ENCODE measurements at regions not wholly inside any gene's neighbourhood (a gene's known extent, or its start where the extent isn't known, plus 50 kb on each side); places are given as distances from the start of the nearest gene placed in this dataset.
"Not testable (repeated sequence)": the region's sequence is repeated elsewhere in the genome, so short reads cannot be mapped to it uniquely, and the experiment has no call there.

DNA sequence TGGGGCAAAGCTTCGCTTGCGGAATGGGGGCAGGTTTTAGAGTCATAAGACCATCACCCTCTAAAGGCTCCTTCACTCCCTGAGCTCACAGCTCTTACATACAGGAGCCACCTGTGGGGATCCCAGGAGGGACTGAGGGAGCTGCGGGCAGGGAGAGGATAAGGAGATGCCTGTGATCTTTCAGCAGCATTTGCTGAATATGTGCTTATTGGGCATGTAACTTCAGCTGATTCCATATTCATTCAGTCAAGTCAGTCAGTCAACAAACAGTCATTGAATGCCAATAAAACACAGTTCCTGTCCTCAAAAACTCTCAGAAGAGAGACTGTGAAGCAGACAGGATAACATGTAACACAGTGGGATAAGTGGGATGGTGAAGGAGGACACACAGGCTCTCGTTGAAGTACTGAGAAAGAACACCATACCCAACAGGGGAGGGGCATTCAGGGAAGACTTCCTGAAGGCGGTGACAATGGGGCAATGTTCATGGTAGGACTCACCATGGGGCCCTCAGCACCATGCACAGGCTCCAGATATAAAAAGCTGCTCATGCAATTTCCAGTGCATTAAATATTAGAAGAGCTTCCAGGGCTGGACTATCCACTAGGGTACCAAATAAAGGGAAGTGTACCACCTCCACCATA lies 240.9 kb downstream of the UACA start:
- DNase-seq = no peak

DNA sequence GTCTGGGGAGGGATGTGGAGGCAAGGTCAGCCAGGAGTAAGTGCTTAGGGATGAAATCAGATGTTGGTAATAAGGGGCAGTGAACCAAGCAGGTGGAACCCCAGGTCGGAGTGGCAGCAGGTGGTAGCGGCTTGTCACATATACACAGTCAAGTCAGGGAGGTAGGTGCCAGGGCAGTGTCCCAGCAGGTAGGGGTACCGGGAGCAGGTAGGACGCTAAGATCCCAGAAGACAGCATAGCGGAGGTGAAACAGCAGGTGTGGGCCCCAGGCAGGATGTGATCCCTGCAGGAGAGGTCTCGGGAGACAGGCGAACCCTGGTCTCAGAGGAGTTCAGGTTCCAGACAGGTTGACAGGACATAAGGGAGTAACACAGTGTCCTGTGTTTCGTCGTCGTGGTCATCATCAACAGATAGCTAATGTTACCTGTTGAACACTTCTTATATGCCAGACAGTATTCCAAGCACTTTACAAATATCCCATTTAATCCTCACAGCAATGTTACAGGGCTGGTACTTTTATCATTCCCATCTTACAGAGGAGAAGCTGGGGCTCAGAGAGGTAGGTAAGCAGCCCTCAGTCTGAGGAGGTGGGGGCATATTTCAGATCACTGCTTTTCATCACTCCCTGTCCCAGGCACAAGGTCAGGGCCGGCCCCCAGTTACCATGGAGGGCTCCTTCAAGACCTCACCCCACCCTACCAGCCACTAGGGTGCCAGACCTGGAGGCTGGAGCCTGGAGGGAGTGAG lies 241.6 kb downstream of the UACA start:
- no peak for DNase-seq

DNA sequence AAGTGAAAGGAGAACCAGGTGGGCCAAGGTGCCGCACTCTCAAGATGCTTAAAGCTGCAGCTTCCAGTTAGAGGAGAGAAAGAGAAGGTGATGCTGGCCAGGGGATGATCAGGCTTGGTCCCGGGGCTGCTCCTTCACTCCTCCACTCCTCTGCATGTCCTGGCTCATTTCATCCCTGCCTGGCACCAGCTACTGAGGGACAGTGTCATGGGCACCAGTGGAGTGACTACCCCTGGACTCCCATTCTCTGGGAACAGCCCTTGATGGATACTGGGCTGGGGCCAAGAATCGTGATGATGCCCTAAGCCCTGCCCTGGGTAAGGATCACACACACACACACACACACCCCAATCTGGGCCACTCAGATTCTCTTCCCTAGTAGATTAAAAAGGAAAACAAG lies 243.7 kb downstream of the UACA start:
- DNase-seq = no peak

DNA sequence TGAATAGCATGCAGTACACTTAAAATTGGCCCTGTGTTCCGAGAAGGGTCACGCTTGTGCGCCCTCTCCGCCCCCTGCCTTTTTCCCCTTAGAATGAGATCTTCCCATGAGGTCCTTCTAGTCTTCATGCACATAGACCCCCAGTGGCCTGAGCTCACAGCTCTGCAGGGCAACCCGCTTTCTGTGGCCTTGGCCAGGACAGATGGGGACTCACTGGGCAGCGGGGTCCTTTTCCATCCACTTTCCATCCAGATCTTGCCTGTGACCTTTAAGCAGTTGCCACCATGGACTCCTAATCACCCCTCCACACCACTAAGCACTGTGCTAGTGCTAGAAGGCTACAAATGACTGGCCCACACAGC lies 244.4 kb downstream of the UACA start:
- no peak for DNase-seq

DNA sequence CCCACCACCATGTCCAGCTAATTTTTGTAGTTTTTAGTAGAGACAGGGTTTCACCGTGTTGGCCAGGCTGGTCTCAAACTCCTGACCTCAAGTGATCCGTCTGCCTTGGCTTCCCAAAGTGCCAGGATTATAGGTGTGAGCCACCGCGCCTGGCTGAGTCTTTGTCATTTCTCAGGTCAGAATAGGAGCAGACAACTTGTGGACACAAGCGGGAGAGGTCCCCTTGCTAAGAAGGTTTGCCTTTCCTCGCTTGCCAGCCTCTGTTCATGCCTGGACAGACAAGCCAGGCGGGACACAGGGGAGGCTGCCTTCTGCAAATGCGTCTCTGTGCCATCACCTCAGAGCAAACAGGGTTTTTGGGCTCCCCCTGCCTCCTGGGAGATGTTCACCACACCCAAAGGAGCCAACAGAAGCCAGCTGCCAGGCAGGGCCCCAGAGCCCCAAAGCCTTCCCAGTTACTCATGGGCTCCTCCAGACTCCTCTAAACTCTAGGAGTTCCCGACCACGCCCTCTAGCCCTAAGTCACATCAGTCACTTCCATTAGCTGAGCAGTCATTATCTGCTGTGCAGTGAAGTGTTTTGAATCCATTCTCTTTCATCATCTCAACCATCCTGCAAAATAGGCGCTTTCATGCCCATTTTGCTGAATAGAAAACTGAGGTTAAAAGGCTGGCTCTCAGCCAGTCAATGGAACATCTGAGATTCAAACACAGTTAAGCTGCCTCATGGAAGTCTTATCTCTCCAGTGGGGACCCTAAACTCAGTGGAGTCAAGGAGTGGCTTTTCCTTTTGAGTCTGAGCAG lies 245.0 kb downstream of the UACA start:
- no peak for DNase-seq

DNA sequence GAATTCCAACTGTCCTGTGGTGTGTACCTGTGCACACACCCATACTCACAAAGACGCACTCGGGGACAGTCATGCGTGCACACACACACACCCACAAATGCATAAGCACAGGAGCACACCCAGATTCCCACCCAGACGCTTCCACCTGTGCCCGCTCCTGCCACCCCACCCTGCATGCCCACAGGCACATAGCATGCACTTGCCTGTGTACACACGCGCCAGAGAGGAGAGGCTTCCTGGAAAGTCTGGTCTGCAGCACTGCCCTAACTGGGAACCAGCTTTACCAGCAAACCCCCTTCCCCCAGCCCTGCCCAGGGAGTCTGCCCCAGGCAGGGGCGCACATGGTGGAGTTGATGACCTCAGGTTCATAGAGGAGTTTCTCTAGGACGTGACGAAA lies 246.2 kb downstream of the UACA start:
- no peak for DNase-seq

DNA sequence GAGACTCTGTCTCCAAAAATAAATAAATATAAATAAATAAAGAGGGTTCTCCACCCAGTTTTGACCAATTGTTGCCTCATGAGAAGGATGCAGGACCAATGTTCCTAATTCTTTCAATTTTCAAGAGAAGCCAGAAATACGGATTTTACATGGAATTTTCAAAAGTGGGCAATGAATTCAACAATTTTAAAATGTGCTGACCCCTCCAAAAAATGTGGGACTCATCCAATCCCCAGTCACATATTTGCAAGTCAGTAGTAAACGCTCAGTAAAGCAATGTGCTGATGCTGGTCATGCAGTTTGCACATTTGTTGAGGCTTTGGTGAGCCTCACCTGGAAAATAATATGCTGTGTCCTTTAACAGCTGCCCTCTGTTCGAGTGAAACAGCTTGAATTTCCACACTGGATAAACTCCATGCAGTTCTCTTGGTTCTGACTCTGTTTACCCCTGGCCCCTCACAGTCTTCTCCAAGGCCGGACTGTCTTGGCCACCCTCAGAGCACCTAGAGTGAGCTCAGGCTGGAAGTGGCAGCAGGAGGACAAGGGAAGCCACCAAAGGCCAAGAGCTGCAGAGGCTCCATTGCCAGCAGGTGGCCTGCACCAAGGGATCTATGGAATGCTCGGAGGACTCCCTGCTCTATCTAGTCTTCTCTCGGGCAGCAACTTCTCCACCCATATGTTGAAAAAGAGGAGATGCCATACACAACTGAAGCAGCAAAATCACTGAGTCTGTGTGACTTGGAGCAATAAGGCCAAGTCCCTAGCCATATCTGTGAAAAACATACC lies 246.8 kb downstream of the UACA start:
- no peak for DNase-seq

DNA sequence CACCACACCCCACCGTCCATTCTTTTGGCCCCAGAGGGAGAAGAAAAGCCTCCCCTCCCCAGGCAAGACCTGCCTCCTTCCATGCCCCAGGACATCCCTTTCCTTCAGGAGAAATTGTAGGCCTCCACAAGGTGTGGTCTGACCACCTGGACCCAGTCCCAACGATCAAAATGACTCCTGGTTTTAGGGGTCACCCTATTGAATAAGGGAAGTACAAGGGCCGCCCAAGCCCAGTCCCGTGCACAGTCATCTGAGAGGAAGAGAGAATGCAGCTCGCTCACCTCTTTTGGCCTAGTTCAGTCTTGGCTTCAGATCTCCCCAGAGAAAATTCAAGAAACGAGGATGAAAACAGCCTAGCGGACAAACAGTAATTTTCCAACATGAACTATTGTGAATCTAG lies 249.1 kb downstream of the UACA start:
- no peak for DNase-seq

DNA sequence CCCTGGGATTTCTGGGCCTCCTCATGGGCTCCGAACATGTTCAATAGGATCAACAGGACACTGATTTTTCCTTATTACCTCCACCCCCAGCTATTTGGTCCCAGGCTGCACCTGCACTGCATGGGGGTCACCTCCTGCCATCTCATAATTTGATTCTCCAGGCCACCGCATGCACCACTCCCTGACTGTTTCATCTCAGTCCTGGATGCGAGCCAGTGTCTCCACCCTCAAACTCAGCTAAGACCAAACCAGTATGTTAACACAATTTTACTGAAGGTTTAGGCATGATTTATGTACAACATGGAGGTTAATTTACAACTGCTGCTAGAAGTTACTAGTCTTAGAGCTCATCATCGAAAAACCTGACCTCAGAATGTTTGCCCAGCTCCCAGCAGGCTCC lies 249.5 kb downstream of the UACA start:
- no peak for DNase-seq

DNA sequence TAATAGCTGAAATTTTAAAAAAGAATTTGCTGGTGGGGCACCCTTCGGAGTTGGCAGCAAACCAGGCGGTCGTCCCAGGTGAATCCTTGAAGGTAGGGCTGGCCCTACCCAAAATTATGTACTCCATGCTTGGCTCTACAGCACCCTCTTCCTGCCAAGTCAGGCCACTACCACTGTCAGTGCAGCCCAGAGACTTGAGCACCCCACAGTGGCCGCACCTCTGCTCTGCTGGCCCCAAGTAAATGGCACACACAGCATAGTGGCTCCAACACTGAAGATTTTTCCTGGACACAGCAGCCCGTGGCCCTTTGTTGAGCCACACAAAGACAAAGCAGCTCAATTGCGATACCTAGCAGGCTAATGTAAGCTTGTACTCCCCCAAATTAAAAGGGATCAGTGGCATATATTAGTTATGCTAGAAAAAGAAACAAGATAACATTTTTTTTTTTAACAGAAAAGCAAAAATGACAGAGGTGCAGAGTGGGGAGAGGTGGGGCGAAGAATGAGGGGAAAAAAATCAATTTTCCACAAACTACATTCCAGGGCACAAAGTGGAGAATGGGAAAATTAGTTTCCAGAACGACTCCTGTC lies 250.5 kb downstream of the UACA start:
- DNase-seq = no peak

DNA sequence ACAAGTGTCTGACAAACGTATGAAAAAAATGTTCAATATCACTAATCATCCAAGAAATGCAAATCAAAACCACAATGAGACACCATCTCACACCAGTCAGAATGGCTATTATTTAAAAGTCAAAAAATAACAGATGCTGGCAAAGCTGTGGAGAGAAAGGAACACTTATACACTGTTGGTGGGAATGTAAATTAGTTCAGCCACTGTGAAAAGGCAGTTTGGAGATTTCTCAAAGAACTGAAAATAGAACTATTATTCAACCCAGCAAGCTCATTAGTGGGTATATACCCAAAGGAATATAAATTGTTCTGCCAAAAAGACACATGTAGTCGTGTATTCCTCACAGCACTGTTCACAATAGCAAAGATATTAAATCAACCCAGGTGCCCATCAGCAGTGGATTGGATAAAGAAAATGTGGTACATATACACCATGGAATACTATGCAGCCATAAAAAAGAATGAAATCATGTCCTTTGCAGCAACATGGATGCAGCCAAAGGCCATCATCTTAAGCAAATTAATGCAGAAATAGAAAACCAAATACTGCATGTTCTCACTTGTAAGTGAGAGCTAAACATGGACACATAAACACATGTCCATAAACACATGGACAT lies 251.3 kb downstream of the UACA start:
- DNase-seq = not testable (repeated sequence)

DNA sequence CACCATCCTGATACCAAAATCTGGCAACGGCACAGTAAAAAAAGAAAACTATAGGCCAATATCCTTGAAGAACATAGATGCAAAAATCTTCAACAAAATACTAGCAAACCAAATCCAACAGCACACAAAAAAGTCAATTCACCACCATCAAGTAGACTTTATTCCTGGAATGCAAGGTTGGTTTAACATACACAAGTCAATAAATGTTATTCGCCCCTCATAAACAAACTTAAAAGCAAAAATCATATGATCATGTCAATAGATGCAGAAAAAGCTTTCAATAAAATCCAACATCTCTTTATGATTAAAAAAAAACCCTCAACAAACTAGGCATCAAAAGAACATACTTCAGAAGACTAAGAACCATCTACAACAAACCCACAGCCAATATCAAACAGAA lies 252.9 kb downstream of the UACA start:
- DNase-seq = no peak

DNA sequence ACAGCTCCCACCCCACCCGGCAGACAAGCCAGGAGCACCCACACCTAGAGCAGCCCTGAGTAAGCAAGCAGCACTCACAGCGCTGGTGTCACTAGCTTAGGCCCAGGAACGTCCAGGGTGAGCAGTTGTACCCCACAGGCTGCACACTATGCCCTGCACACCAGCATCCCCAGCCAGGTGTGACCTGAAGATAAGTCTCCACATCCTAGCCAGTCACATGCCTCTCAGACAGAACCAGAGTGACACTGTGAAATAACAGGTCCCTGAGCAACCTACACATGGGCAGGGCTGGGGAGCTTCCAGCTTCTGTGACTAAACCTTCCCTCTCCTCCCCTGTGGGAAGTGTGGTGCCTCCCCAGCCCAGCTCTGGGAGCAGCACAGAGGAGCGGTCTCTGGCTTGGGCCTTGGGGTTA lies 253.6 kb downstream of the UACA start:
- DNase-seq = no peak

DNA sequence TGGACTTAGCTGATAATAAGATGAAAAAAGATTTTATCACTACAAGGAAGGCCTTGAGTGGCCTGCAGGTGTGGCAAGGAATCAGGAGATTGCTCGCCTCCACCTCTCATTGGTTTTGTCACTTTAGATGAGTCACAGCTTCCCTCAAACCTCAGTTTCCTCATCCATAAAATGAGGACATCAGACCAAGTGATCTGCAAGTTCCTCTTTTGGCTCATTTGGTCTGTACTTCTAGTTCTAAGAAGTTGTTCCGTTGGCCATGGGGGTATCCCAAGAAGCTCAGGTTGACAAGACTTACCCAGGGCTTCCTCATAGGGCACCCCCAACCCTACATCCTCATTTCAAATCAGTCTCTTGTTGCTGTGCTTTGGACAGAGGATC lies 254.1 kb downstream of the UACA start:
- no peak for DNase-seq

DNA sequence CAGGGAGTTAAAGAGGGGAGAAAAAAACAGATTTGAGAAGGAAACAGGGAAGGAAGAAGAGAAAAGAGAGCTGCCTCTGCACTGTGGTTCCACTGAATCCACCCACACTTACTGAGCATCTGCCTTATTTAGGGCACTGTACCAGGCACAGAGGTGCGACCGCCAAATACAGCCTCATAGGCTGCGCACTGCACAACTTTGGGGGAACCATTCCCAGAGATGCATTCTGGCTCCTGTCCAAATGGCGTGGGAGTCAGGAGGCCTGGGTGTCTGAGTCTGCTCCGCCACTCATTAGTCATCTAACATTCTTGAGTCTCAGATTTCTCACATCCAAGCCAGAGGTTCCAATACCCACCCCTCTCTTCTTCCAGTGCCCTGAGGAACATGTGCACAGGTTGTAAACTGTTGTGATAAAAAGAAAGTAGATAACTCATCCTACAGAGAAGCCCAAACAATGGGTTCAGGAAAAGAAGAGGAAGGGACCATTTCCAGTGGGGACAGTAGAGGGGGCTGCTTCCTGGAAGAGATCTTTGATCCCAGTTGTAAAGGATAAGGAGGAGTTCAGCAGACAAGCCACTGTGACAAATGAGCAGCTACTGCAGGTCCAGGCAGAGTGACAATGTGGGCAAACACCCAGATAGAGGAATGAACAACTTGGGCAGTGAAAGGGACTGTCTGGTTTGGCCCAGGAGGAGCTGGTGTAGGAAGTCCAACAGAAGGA lies 254.6 kb downstream of the UACA start:
- no peak for DNase-seq

DNA sequence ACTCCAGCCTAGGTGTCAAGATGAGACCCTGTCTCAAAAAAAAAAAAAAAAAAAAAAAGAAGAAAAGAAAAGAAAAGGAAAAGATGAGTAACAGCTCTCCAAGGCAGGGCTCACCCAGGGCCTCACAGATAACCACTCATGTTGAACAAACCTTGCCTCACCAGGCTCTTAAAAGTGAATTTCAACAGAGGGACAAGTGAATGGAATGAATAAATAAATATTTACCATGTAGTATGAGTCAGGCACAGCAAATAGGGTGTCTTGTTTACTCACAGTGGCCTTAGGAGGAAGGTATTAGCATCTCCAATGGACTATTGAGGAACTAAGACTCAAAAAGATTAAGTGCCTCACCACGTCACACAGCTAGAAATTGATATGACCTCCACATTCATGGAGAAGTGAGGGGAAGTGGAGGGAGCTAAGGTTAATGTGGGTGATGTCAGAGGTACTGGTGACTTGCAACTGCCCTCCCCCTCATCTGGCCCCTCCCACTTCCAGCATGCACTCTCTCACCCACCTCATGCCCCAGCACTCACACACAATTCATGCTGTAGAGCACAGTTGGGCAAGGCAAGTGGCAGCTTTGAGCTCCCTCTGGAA lies 255.5 kb downstream of the UACA start:
- DNase-seq = peak; percentile 90

DNA sequence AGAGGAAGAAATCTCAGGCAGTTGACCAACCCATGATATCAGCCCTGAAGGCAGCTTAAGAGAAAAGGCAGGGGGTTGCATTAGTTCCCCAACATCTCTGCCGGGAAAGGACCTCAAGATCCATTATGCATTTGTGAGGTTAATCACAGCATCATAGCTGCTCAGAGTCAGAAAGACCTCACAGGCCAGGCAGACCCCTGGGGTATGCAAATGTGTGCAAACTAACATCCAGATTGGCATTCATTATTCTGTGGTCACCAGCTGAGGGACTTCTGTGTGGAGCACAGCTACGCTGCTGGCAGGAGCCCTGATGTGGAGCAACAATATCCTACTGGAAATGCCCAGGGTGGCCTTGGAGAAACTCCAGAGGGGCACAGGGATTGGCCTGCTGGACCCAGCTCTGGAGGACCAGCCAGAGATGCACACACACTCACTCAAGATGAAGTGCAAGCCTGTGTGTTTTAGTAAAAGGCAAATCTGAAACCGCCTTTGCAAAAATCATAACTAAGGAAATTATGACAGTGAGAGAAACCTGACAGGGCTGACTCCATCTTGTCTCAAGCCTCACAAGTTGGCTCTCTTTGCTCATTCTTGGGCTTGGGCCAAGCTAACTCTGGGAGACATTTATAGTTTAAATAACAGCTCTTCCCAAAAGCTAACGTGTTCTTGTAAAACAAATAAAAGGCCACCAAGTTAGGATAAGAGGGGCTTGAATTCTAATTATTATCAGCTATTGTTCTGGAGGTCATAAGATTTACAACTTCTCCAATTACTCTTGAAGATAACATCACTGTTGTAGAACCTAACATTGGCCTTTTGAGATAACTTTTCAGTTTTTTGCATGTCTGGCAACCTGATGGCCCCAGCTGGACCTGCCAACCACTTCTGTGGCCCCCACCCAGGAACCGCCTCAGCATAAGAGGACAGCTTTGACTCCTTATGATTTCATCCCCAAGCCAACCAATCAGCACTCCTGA lies 257.1 kb downstream of the UACA start:
- no peak for DNase-seq

DNA sequence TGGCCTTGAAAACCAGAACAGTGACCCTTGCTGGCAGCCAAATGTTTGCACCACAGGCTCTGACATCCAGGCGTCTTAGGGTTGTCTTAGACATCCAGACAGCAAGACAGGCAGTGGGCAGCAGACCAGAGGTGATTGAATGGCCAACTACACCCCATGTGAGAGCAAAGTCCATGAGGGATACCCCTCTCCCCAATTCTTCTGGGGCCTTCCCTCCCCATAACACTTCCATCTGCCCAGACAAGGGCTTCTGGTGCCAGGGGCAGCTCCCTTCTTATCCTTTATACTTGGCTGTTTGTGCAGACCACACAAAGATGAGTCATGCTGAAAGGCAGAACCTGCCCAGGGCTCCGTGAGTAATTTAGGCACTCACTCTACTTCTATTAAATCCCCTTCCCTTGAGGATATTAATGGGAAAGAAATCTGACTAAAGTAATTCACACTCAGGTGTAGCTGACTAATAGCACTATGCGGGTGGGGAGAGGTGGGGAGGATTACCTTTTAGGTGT lies 257.9 kb downstream of the UACA start:
- peak; percentile 13 for DNase-seq

DNA sequence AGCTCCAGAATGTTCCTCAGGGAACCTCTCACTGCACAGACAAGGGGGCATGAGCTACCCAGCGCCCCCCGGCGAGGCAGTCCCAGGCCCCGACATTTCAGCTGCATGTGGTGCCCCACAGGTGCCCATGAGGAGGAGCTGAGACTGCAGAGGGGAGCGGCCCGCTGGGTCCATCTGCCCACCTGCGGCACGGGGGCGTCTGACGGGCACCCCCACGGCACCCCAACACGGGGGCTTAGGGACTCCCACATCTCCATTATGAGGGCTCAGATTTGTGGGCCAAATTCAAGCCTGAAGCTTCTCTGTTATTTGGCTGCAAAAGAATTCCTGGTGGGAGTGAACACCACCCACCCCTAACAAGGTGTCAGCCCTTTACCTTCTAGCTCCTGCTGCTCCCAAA lies 258.4 kb downstream of the UACA start:
- DNase-seq = no peak
